DND-41 (cell line): ENCODE measurements at regions not wholly inside any gene's neighbourhood (a gene's known extent, or its start where the extent isn't known, plus 50 kb on each side); places are given as distances from the start of the nearest gene placed in this dataset.

Experiments
- ATAC-seq: fragments of 200-7000 bp; cut with Tn5 transposase; 3 replicates; pipeline ENCODE4 v1.9.1; 2021; ENCODE audit warnings: low read depth; ENCODE audit not compliant: insufficient read depth
- DNase-seq: peaks from one replicate; pipeline ENCODE4 v3.0.0-alpha.2; 2020
- H2AFZ ChIP-seq: 2 replicates; pipeline ENCODE4 v1.6.0; 2012; ENCODE audit warnings: low read depth, low read length
- H3K27ac ChIP-seq: 2 replicates; pipeline ENCODE4 v1.5.1; 2012; ENCODE audit warnings: low read length, inconsistent platforms
- H3K27me3 ChIP-seq: fragments of 200-600 bp; sonication (generic); 2 replicates; pipeline ENCODE4 v1.6.0; 2012; ENCODE audit warnings: low read length, mild to moderate bottlenecking, inconsistent platforms; ENCODE audit not compliant: insufficient read depth, poor library complexity
- H3K36me3 ChIP-seq: 2 replicates; pipeline ENCODE4 v1.5.1; 2012; ENCODE audit warnings: low read length, inconsistent platforms; ENCODE audit not compliant: insufficient read depth
- H3K4me1 ChIP-seq: 2 replicates; pipeline ENCODE4 v1.5.1; 2012; ENCODE audit warnings: mild to moderate bottlenecking, low read length; ENCODE audit not compliant: insufficient read depth
- H3K4me2 ChIP-seq: 2 replicates; pipeline ENCODE4 v1.6.0; 2012; ENCODE audit warnings: mild to moderate bottlenecking, moderate library complexity, low read length, inconsistent platforms; ENCODE audit not compliant: insufficient read depth
- H3K4me3 ChIP-seq, 2 experiments: fragments of 200-600 bp in 1 of 2; shearing (Covaris generic) in 1 of 2; 2 replicates each; pipeline ENCODE4 v1.5.1; 2012 to 2016; ENCODE audit warnings: inconsistent platforms in 2 of 2, low read length in 2 of 2, mild to moderate bottlenecking in 2 of 2, low read depth in 1 of 2, moderate library complexity in 1 of 2
- H3K79me2 ChIP-seq: 2 replicates; pipeline ENCODE4 v1.6.0; 2012; ENCODE audit warnings: low read length, inconsistent platforms; ENCODE audit not compliant: insufficient read depth
- H3K9ac ChIP-seq: 2 replicates; pipeline ENCODE4 v1.6.0; 2012; ENCODE audit warnings: low read depth, mild to moderate bottlenecking, inconsistent platforms, low read length, moderate library complexity
- H3K9me3 ChIP-seq: 2 replicates; pipeline ENCODE4 v1.5.1; 2012; ENCODE audit warnings: low read length, moderate library complexity, mild to moderate bottlenecking, inconsistent platforms; ENCODE audit not compliant: insufficient read depth, severe bottlenecking
- H4K20me1 ChIP-seq: 2 replicates; pipeline ENCODE4 v1.6.0; 2012; ENCODE audit warnings: low read length; ENCODE audit not compliant: insufficient read depth
- EZH2 ChIP-seq: IDR thresholded peaks from 3 replicates; pipeline ENCODE4 v1.6.1; 2012; ENCODE audit warnings: borderline replicate concordance, low read depth, mild to moderate bottlenecking, moderate library complexity, low read length, inconsistent platforms; ENCODE audit not compliant: severe bottlenecking
- TF ChIP-seq, protein P1 (sequence below): IDR thresholded peaks from 2 replicates; pipeline ENCODE4 v1.5.1; 2012; ENCODE audit warnings: borderline replicate concordance, low read length, moderate library complexity, mild to moderate bottlenecking; ENCODE audit not compliant: poor library complexity, severe bottlenecking; ENCODE audit errors: extremely low read depth

DNA sequence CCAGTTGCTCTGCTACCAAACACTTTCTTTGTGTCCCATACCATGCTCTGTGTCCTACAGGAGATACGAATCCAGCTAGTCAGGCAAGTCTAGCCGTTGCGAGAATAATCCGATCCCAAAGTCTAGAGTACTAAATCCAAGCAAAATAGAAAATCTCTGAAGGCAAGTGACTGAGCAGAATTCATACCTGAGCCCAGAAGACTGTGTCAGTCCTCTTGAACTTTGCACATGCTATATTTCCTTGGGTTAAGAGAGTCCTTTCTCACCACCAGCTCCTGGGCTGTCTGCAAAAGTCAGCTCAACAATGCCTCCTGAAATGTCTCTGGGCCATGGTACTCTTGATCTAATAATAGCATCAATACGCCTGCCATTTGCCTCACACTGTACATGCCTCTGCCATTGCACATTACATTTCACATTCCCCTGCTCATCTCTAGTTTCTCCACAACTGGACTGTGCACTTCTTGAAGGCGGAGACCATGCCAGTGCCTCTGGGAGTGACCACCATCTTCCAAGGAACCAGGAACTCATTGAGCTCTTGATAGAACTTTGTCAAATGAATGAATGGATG, 265.8 kb upstream of the ID2 start:
- DNase-seq = no peak
- H3K4me3 ChIP-seq = no peak overlapping the region
- no peaks in the 10 kb centered on the region for H3K36me3 ChIP-seq
- H3K9ac ChIP-seq = no peak overlapping the region
- H3K27me3 ChIP-seq = no peaks in the 10 kb centered on the region
- no peak overlapping the region for H3K27ac ChIP-seq
- TF ChIP-seq, protein P1, sequence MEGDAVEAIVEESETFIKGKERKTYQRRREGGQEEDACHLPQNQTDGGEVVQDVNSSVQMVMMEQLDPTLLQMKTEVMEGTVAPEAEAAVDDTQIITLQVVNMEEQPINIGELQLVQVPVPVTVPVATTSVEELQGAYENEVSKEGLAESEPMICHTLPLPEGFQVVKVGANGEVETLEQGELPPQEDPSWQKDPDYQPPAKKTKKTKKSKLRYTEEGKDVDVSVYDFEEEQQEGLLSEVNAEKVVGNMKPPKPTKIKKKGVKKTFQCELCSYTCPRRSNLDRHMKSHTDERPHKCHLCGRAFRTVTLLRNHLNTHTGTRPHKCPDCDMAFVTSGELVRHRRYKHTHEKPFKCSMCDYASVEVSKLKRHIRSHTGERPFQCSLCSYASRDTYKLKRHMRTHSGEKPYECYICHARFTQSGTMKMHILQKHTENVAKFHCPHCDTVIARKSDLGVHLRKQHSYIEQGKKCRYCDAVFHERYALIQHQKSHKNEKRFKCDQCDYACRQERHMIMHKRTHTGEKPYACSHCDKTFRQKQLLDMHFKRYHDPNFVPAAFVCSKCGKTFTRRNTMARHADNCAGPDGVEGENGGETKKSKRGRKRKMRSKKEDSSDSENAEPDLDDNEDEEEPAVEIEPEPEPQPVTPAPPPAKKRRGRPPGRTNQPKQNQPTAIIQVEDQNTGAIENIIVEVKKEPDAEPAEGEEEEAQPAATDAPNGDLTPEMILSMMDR = no peak
- TF ChIP-seq EZH2 = no peak
- no peaks in the 10 kb centered on the region for H3K79me2 ChIP-seq
- no peak overlapping the region for H2AFZ ChIP-seq
- no peak overlapping the region for H3K4me2 ChIP-seq
- H3K9me3 ChIP-seq = no peaks in the 10 kb centered on the region
- H3K4me1 ChIP-seq = no peaks in the 10 kb centered on the region
- no peak for ATAC-seq
- no peaks in the 10 kb centered on the region for H4K20me1 ChIP-seq

DNA sequence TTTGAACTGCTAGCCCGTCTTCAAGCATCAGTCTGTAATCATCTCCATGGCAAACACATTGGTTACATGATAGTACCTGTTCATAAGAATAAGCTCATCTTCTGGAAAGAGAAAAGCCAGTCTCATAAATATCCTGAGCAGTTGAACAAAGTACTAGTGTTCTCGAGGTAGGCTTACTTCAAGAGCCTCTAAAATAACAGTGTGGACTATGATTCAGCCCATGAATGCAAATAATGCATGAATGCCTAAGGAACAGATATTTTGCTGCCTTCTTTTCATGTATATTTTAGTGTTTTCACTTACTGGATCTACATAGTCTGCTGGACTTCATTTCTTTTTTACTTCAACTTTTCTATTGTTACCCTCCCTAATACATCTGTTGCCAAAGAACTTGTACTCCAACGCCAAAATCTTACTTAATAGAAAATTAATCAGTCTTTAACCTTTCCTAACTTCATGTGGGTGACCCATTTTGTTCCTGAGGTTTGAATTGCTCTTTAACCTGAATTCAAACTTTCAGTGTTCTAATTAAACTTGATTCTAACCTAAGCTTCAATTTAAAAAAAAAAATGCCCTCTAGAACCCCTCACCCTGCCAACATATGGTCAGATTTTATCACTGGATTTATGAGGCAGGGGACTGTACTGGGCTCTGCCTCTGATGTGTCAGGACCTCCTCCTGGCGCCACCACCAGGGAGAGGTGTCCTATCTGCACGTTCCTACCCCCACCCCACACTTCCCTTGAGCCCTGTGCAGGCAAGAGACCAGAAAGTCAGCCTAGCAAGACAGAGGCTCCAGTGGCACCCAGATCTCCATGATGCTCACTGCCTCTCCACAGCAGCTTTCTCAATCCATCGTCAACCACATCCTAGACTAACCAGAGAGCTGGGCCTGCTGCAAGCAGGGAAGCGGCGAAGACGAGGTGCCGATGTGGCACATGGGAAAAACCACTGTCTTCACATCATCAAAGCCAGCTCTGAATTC, 264.7 kb upstream of the ID2 start:
- no peak for DNase-seq
- Histone ChIP-seq H3K79me2 (no peaks in the 10 kb centered on the region), H3K9ac (no peak overlapping the region), H3K27ac (no peak overlapping the region), H4K20me1 (no peaks in the 10 kb centered on the region), H3K4me3 (no peak overlapping the region), H3K4me1 (no peaks in the 10 kb centered on the region), H3K4me2 (no peak overlapping the region), H2AFZ (no peak overlapping the region), H3K27me3 (no peaks in the 10 kb centered on the region), H3K9me3 (no peaks in the 10 kb centered on the region), H3K36me3 (no peaks in the 10 kb centered on the region)
- no peak for TF ChIP-seq EZH2
- TF ChIP-seq, protein P1 = no peak
- peak; percentile 61; the same call in 2 of the 3 replicates for ATAC-seq

DNA sequence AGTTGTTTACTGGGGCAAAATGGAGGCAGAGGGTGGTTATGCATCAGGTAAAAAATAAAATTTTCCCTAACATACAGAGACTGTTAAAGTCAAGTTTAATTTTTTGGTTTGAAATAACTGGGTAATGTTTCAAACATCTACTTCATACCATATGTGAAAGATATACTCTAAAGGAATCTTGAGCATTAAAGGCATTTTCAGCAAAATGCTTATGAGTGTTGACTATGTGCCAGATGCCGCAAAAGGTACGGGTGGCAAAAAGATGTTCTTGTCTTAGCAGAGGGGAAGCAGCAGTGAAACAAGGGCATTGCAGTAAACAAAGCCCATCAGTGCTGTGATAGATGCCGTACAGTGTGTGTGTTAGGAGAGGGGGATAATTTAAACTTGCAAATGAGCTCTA, 263.1 kb upstream of the ID2 start:
- DNase-seq (no peak), ATAC-seq (no peak)
- H3K79me2 ChIP-seq = no peaks in the 10 kb centered on the region
- H3K27ac ChIP-seq = no peak overlapping the region
- H2AFZ ChIP-seq = no peak overlapping the region
- no peak overlapping the region for H3K4me3 ChIP-seq
- no peak overlapping the region for H3K9ac ChIP-seq
- H4K20me1 ChIP-seq = no peaks in the 10 kb centered on the region
- H3K36me3 ChIP-seq = no peaks in the 10 kb centered on the region
- H3K27me3 ChIP-seq = no peaks in the 10 kb centered on the region
- H3K4me1 ChIP-seq = no peaks in the 10 kb centered on the region
- no peak overlapping the region for H3K4me2 ChIP-seq
- TF ChIP-seq, protein P1 = no peak
- no peak for TF ChIP-seq EZH2
- H3K9me3 ChIP-seq = no peaks in the 10 kb centered on the region
